SU-DHL-6 (cell line): ENCODE measurements at regions not wholly inside any gene's neighbourhood (a gene's known extent, or its start where the extent isn't known, plus 50 kb on each side); places are given as distances from the start of the nearest gene placed in this dataset.

Experiments
- EZH2phosphoT487 ChIP-seq: fragments of 200-600 bp; sonication (generic), shearing (Covaris generic); conservative IDR thresholded peaks from 2 replicates; pipeline ENCODE4 v1.6.1; 2018; ENCODE audit warnings: mild to moderate bottlenecking, antibody characterized with exemption, low read length, moderate library complexity, mixed read lengths
- TF ChIP-seq, protein P1 (sequence below): fragments of 200-600 bp; sonication (generic); IDR thresholded peaks from one replicate; pipeline ENCODE4 v1.5.1; 2017; ENCODE audit warnings: antibody characterized with exemption, mild to moderate bottlenecking, low read length, moderate library complexity; ENCODE audit not compliant: insufficient read depth, poor library complexity, severe bottlenecking

DNA sequence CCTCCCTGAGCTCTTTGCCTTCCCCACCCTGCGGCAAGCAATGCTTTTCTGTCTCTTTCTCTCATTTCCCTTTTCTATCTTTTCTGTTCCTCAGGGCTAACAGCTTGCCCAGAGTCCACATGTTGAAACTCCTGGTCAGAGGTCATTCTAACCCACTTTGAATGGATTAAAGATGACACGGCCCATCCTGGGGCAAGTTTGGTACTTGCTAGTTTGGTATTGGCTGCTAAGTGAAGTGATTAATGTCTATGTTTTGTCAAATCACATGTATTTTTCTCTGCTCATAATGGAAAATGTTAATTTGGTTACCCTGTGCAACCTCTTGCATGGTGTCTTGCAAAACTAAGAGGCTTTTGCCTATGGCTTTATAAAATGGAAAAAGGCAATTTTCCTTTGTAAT is 960.2 kb downstream of the CNTNAP5 start:
- TF ChIP-seq, protein P1, sequence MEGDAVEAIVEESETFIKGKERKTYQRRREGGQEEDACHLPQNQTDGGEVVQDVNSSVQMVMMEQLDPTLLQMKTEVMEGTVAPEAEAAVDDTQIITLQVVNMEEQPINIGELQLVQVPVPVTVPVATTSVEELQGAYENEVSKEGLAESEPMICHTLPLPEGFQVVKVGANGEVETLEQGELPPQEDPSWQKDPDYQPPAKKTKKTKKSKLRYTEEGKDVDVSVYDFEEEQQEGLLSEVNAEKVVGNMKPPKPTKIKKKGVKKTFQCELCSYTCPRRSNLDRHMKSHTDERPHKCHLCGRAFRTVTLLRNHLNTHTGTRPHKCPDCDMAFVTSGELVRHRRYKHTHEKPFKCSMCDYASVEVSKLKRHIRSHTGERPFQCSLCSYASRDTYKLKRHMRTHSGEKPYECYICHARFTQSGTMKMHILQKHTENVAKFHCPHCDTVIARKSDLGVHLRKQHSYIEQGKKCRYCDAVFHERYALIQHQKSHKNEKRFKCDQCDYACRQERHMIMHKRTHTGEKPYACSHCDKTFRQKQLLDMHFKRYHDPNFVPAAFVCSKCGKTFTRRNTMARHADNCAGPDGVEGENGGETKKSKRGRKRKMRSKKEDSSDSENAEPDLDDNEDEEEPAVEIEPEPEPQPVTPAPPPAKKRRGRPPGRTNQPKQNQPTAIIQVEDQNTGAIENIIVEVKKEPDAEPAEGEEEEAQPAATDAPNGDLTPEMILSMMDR: no peak
- no peak for TF ChIP-seq EZH2phosphoT487
